Caco-2 (cell line): ENCODE measurements at regions not wholly inside any gene's neighbourhood (a gene's known extent, or its start where the extent isn't known, plus 50 kb on each side); places are given as distances from the start of the nearest gene placed in this dataset.

Experiments used
- BruUV-seq: library from RNA; stranded (reverse); fragments of 400-500 nt; replicated peaks from 2 replicates; lab custom pipeline; 2021; lab: Mats Ljungman, UMichigan
- CTCF ChIA-PET: fragments of 300-600 bp; sonication (Branson Sonifier 250); formaldehyde crosslinking; loops from one replicate; lab custom pipeline; 2022; ENCODE audit warnings: antibody characterized with exemption; lab: Charles Lee
- POLR2A ChIA-PET: fragments of 300-600 bp; sonication (Branson Sonifier 250); formaldehyde crosslinking; loops from one replicate; lab custom pipeline; 2022; ENCODE audit warnings: antibody characterized with exemption; lab: Charles Lee
- DNase-seq, 2 experiments: peaks; one replicate each; pipeline versions ENCODE4 v3.0.0 to v3.0.0-alpha.2; 2020 to 2022
- H3K27me3 ChIP-seq: replicated peaks from 2 replicates; pipeline ENCODE4 v1.6.0; 2011; ENCODE audit warnings: low read length; ENCODE audit not compliant: control insufficient read depth, insufficient read depth
- H3K36me3 ChIP-seq: 2 replicates; pipeline ENCODE4 v1.5.1; 2011; ENCODE audit warnings: low read length; ENCODE audit not compliant: control insufficient read depth, insufficient read depth
- H3K4me1 ChIP-seq: fragments of 250-450 bp; sonication (Bioruptor Pico); 2 replicates; pipeline ENCODE4 v1.5.1; 2020; ENCODE audit warnings: mild to moderate bottlenecking
- H3K4me3 ChIP-seq: 2 replicates; pipeline ENCODE4 v1.5.1; 2011; ENCODE audit warnings: low read depth, mild to moderate bottlenecking, control low read depth, low read length
- H3K9me3 ChIP-seq: fragments of 250-450 bp; sonication (Bioruptor Pico); 2 replicates; pipeline ENCODE4 v1.5.1; 2020; ENCODE audit warnings: mild to moderate bottlenecking, moderate library complexity
- H3K27ac Mint-ChIP-seq: one replicate; pipeline ENCODE4 v1.8.0; 2022; ENCODE audit warnings: mixed read lengths; ENCODE audit not compliant: unreplicated experiment
- H3K27me3 Mint-ChIP-seq: one replicate; pipeline ENCODE4 v1.8.0; 2022; ENCODE audit warnings: mixed read lengths; ENCODE audit not compliant: insufficient read depth, unreplicated experiment
- H3K36me3 Mint-ChIP-seq: one replicate; pipeline ENCODE4 v1.8.0; 2022; ENCODE audit warnings: mild to moderate bottlenecking, mixed read lengths; ENCODE audit not compliant: insufficient read depth, unreplicated experiment
- H3K4me1 Mint-ChIP-seq: one replicate; pipeline ENCODE4 v1.8.0; 2022; ENCODE audit warnings: low read depth, mixed read lengths; ENCODE audit not compliant: unreplicated experiment
- H3K4me3 Mint-ChIP-seq: one replicate; pipeline ENCODE4 v1.8.0; 2022; ENCODE audit warnings: mild to moderate bottlenecking, moderate library complexity, mixed read lengths; ENCODE audit not compliant: unreplicated experiment
- H3K9me3 Mint-ChIP-seq: one replicate; pipeline ENCODE4 v1.8.0; 2022; ENCODE audit warnings: mixed read lengths; ENCODE audit not compliant: unreplicated experiment
- CTCF ChIP-seq, 2 experiments: fragments of 200-600 bp in 1 of 2; IDR thresholded peaks; 1 replicate in 1 of 2; 2 replicates in 1 of 2; pipeline versions ENCODE4 v1.5.1 to v1.8.0; 2011 to 2022; ENCODE audit warnings: antibody characterized with exemption in 1 of 2, control low read depth in 1 of 2, inconsistent platforms in 1 of 2, low read depth in 1 of 2, low read length in 1 of 2, mild to moderate bottlenecking in 1 of 2, moderate library complexity in 1 of 2; ENCODE audit not compliant: insufficient read depth in 1 of 2, severe bottlenecking in 1 of 2, unreplicated experiment in 1 of 2
- intact Hi-C: fragments of 100-400 bp; cut with micrococcal nuclease; formaldehyde crosslinking; loops from one replicate; pipeline ENCODE4 v1.10.0; 2022; ENCODE audit not compliant: unreplicated experiment

DNA sequence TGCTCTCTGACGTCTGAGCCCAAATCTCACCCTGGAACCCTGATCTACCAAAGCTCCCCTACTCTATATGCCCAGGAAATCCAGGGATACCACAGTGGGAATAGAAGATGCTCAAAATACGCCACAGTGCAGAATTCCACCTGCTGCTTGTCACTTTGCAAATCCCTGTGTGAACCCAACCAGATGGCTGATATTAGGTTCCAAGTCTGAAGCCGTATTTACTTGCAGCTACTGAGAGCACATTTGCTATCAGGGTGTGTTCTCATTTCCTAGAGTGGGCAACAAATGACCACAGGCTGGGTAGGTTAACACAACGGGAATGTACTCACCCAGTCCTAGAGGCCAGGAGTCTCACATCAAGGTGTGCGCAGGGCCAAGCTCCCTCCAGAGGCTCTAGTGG lies 126.8 kb downstream of the MXRA5 start:
- no peak for TF ChIP-seq CTCF (IDR thresholded peaks at IDR 0.05; ENCODE audit: insufficient read depth in 1 of 2, low read depth in 1 of 2, low read length in 1 of 2, severe bottlenecking in 1 of 2, unreplicated experiment in 1 of 2)
- no peaks in the 10 kb centered on the region for H3K9me3 ChIP-seq
- no peaks in the 10 kb centered on the region for H3K27me3 ChIP-seq
- no peaks in the 10 kb centered on the region for H3K36me3 ChIP-seq
- CTCF ChIA-PET, result no interaction called here
- POLR2A ChIA-PET, result no interaction called here
- no peaks in the 10 kb centered on the region for H3K4me1 ChIP-seq
- H3K27ac Mint-ChIP-seq, result no peak overlapping the region
- H3K36me3 Mint-ChIP-seq, result no peaks in the 10 kb centered on the region
- no peaks in the 10 kb centered on the region for H3K9me3 Mint-ChIP-seq
- no peak for DNase-seq
- no peak overlapping the region for H3K4me3 Mint-ChIP-seq
- intact Hi-C loops, result no loop called here
- H3K27me3 Mint-ChIP-seq, result peaks cover 13% of the 10 kb centered on the region
- no TSS peak for BruUV-seq
- H3K4me3 ChIP-seq, result no peak overlapping the region
- H3K4me1 Mint-ChIP-seq, result no peaks in the 10 kb centered on the region

GRCh38 chrX:3219231-3219630 lies 127.2 kb downstream of the MXRA5 start:
- DNase-seq, result no peak
- Histone ChIP-seq H3K4me3 (no peak overlapping the region), H3K36me3 (no peaks in the 10 kb centered on the region), H3K27me3 (no peaks in the 10 kb centered on the region), H3K9me3 (no peaks in the 10 kb centered on the region), H3K4me1 (no peaks in the 10 kb centered on the region)
- intact Hi-C loops, result no loop called here
- Mint-ChIP-seq H3K9me3 (no peaks in the 10 kb centered on the region), H3K27me3 (peaks cover 13% of the 10 kb centered on the region), H3K4me1 (no peaks in the 10 kb centered on the region), H3K27ac (no peak overlapping the region), H3K36me3 (no peaks in the 10 kb centered on the region), H3K4me3 (no peak overlapping the region)
- POLR2A ChIA-PET, result no interaction called here
- BruUV-seq, result no TSS peak
- TF ChIP-seq CTCF (IDR thresholded peaks at IDR 0.05; ENCODE audit: insufficient read depth in 1 of 2, low read depth in 1 of 2, low read length in 1 of 2, severe bottlenecking in 1 of 2, unreplicated experiment in 1 of 2), result no peak
- CTCF ChIA-PET, result no interaction called here

DNA sequence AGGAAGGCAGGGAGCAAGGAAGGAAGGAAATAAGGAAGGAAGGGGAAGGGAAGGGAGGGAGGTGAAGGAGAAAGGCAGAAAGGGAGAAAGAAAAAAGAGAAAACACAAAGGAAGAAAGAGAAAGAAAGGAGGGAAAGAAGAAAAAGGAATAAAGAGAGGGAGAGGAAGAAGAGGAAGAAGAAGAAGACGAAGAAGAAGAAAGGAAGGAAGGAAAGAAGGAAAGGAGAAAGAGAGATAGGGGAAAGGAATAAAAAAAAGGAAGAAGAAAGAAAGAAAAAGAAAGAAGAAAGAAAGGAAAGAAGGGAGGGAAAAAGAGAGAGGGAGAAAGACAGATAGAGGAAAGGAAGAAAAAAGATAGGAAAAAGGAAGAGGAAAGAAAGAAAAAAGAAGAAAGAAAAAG lies 128.0 kb downstream of the MXRA5 start:
- no TSS peak for BruUV-seq
- Histone ChIP-seq H3K9me3 (no peaks in the 10 kb centered on the region), H3K4me1 (no peaks in the 10 kb centered on the region), H3K36me3 (no peaks in the 10 kb centered on the region), H3K27me3 (no peaks in the 10 kb centered on the region), H3K4me3 (no peak overlapping the region)
- intact Hi-C loops, result no loop called here
- no peak for TF ChIP-seq CTCF (IDR thresholded peaks at IDR 0.05; ENCODE audit: insufficient read depth in 1 of 2, low read depth in 1 of 2, low read length in 1 of 2, severe bottlenecking in 1 of 2, unreplicated experiment in 1 of 2)
- Mint-ChIP-seq H3K4me1 (no peaks in the 10 kb centered on the region), H3K4me3 (no peak overlapping the region), H3K36me3 (no peaks in the 10 kb centered on the region), H3K27me3 (peaks cover 13% of the 10 kb centered on the region), H3K27ac (no peak overlapping the region), H3K9me3 (no peaks in the 10 kb centered on the region)
- no peak for DNase-seq
- ChIA-PET POLR2A (no interaction called here), CTCF (no interaction called here)
